HG02885 (cell line): ENCODE measurements at regions not wholly inside any gene's neighbourhood (a gene's known extent, or its start where the extent isn't known, plus 50 kb on each side); places are given as distances from the start of the nearest gene placed in this dataset.

ENCODE experiments used
- ATAC-seq: cut with Tn5 transposase; IDR thresholded peaks from one replicate; pipeline ENCODE4 v1.9.1; 2021; ENCODE audit warnings: mild to moderate bottlenecking; ENCODE audit not compliant: unreplicated experiment, poor library complexity

GRCh38 chr6:54008589-54008988 lies 102.7 kb upstream of the MLIP start:
- ATAC-seq, result no peak

GRCh38 chr6:54009052-54009654 lies 102.1 kb upstream of the MLIP start:
- no peak for ATAC-seq

- no peak for ATAC-seq
Measured at GRCh38 chr6:54010340-54011276, 100.6 kb upstream of the MLIP start.

DNA sequence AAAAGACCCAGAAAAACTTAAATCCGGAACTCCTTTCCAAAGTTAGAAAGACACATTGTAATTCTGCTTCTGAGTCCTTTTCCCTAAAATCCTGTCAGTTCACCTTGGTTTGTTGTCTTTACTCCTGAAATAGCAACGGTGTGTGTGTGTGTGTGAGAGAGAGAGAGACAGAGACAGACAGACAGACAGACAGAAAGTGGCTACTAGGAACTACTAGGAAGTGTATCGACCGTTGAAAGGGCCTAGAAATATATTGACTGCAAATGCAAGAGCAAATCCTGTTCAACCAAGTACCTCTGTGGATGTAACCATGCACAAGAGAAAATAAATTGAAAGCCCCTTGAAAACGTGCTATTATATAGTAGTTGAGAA lies 100.0 kb upstream of the MLIP start:
- no peak for ATAC-seq

DNA sequence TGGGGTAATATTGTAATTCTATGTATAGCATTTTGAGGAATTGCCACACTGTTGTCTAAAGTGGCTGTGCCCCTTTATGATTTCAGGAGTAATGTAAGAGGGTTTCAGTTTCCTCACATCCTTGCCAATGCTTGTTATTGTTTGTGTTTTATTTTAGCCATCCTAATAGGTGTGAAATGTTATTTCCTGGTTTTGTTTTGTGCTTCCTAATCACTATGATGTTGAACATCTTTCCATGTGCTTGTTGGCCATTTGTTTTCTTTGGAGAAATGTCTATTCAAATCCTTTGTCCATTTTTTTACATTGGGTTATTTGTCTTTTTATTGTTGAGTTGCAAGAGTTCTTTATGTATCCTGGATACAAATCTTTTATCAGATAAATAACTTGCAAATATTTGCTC lies 97.3 kb upstream of the MLIP start:
- no peak for ATAC-seq

DNA sequence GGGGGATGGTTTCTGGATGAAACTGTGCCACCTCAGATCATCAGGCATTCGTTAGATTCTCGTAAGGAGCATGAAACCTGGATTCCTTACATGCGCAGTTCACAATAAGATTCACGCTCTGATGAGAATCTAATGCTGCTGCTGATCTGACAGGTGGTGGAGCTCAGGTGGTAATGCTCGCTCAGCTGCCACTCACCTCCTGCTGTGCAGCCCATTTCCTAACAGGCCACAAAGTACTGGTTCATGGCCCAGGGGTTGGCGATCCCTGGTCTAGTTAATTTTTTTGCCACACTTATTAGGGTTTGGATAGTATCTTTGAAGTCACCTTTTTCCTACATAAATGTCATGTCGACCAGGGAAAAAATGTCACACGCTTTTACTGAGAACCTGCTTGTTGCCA lies 96.8 kb upstream of the MLIP start:
- ATAC-seq, result no peak

- ATAC-seq, result no peak
Measured at GRCh38 chr6:54017877-54018276, 93.4 kb upstream of the MLIP start.

- ATAC-seq, result no peak
Measured at GRCh38 chr6:54018722-54019121, 92.5 kb upstream of the MLIP start.

DNA sequence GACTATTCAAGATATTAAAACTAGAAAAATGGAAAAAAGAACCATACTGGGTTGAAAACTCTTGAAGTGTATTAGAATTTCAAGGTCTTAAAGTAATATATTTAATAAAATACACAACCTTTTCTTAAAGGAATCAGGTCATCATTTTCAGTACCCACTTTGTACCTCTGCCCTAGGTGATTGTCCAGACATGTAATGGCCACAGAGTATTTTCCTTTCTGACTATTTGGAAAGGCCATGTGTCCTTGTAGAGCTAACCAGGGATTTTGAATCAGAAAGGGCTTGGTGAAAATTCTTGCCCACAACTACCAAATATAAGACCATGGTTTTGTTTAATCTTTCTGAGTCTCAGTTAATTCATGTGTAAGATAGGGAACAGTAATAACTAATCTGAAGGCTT lies 91.4 kb upstream of the MLIP start:
- ATAC-seq, result no peak

- no peak for ATAC-seq
Measured at GRCh38 chr6:54020334-54020733, 90.9 kb upstream of the MLIP start.

GRCh38 chr6:54026652-54027400 lies 84.4 kb upstream of the MLIP start:
- ATAC-seq, result no peak

GRCh38 chr6:54028170-54028569 lies 83.1 kb upstream of the MLIP start:
- ATAC-seq, result no peak

DNA sequence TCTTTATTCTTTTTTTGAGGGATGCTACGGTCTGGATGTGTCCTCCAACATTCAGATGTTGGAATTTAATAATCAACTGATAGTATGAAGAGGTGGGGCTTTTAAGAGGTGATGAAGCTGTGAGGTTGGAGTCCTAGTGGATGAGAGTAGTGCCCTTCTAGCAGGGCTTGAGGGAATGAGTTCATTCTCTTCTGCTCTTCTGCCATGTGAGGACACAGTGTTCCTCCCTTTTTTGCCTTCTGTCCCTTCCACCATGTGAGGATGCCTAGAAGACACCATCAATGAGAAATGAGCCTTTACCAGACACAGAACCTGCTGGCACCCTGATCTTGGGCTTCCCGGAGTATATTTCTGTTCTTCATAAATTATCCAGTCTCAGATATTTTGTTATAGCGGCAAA lies 82.1 kb upstream of the MLIP start:
- no peak for ATAC-seq

GRCh38 chr6:54031169-54031568 lies 80.1 kb upstream of the MLIP start:
- ATAC-seq, result no peak

GRCh38 chr6:54037277-54037779 lies 73.9 kb upstream of the MLIP start:
- no peak for ATAC-seq

- no peak for ATAC-seq
Measured at GRCh38 chr6:54040545-54040944, 70.7 kb upstream of the MLIP start.

- no peak for ATAC-seq
Measured at GRCh38 chr6:54041239-54041638, 70.0 kb upstream of the MLIP start.

DNA sequence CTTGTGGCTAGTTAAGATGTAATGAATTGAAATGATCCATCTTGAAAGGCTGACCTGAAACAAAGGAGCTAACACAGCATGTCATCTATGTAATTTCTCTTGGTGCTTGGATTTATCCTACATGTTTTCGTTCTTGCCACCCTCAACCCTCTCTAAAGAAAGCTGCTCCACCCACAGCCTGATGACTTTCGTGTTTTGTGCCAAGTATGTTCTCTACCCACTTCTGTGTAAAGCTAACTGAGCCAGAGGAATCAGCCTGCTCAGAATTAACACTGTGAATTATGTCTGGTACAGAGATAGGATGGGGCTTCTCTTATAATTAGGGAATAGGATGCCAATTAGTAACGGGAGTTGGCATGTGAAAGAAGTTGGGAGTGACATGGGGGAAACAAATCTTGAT lies 67.9 kb upstream of the MLIP start:
- no peak for ATAC-seq

DNA sequence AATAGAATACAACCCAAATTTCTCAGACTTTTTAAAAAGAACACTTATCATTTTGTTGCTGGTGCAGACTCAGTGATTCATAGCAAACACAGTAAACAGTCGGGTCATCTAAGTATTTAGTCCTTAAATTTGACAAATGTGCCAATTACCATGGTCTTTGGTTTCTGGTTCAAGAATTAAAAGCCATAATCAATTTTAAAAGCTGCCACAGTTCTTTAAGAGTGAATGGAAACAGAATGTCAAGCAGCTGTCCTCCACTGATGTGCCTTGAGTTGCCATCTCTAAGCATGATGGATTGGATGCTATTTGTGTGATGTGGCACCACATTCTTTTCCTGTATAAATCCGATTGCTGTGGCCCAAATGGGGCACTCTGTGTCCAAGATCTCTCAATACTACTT lies 67.2 kb upstream of the MLIP start:
- no peak for ATAC-seq

DNA sequence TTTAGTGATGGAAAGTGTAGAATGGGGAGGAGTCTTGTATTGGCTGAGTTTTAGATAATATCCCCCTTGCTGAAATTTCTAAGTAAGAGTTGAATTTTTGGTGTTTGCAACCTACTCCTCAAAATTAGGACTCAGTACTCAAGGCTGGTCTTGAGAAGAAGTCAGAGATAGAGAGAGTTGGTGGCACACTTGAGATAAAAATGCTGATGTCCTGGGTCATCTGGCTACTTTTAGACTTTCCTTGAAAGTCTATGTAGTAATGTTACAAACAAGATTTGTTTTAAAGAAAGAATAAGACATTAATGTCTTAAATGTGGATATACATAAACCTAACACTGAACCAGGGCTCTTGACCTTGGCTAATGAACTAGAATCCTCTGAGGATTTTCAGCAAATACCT lies 62.5 kb upstream of the MLIP start:
- ATAC-seq, result no peak

GRCh38 chr6:54050750-54051149 lies 60.5 kb upstream of the MLIP start:
- no peak for ATAC-seq
